ENCODE measurements at regions not wholly inside any gene's neighbourhood (a gene's known extent, or its start where the extent isn't known, plus 50 kb on each side); places are given as distances from the start of the nearest gene placed in this dataset.
"Not testable (repeated sequence)": the region's sequence is repeated elsewhere in the genome, so short reads cannot be mapped to it uniquely, and the experiment has no call there.

- DNase-seq = no peak
These were observed 271.1 kb upstream of the CDH11 start for GRCh38 chr16:65392806-65393565.

GRCh38 chr16:65388592-65388991, 266.7 kb upstream of the CDH11 start:
- DNase-seq = no peak

DNA sequence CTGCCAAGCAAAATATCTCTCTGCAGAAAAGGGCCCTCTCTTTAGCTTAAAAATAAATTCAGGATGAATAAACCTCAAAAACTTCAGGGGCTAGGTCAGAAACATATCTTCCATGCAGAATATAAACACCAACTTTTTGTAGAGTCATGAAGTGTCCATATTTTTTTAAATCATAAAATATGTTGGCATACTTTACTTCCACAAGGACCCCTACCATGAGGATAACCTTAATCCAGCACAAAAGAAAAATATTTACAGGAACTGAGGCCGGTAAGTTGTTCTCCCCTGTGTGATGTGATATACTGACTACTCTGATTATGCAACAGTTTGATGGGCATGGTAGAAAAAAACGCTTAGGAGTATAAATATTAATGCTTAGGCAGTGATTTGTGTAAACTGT, 264.8 kb upstream of the CDH11 start:
- DNase-seq = no peak

DNA sequence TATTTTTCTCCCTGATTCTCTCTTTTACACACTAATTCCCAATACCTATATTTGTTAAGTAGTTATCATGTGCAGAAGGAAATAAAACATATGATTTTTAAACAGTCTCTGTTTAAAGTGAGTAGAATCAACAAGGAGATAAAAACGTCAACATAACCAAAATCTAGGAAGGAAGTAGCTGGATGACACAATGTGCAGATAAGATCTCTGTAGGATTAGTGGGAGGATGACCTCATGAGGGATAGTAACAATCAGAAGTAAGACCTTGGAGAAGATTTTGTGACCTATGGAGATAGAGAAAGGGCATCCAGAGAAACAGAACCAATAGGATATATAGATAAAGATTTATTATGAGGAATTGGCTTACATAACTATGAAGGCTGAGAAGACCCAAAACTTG, 262.6 kb upstream of the CDH11 start:
- DNase-seq = no peak

GRCh38 chr16:65377195-65377594, 255.3 kb upstream of the CDH11 start:
- DNase-seq = no peak

DNA sequence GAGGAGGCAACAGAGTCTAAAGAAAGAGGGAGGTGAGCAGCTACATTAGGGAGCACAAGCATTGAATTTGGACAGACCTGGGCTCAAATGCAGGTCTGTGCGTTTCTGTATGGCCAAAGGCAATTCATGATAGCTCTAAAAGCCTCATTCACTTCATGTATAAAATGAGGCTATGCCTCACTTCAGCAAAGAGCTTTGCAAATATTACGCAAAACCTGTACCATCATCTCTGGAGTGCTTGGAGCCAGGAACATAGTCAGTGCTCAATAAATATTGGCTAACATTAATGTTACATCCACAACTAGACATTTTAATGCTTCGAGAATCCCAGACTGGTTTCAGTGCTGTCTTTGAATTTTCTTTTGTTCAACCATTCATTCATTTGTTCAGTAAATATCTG, 254.7 kb upstream of the CDH11 start:
- no peak for DNase-seq

GRCh38 chr16:65375651-65376050, 253.8 kb upstream of the CDH11 start:
- no peak for DNase-seq

GRCh38 chr16:65373097-65373496, 251.2 kb upstream of the CDH11 start:
- DNase-seq = no peak

- DNase-seq = no peak
These were observed 250.3 kb upstream of the CDH11 start for GRCh38 chr16:65372171-65372570.

DNA sequence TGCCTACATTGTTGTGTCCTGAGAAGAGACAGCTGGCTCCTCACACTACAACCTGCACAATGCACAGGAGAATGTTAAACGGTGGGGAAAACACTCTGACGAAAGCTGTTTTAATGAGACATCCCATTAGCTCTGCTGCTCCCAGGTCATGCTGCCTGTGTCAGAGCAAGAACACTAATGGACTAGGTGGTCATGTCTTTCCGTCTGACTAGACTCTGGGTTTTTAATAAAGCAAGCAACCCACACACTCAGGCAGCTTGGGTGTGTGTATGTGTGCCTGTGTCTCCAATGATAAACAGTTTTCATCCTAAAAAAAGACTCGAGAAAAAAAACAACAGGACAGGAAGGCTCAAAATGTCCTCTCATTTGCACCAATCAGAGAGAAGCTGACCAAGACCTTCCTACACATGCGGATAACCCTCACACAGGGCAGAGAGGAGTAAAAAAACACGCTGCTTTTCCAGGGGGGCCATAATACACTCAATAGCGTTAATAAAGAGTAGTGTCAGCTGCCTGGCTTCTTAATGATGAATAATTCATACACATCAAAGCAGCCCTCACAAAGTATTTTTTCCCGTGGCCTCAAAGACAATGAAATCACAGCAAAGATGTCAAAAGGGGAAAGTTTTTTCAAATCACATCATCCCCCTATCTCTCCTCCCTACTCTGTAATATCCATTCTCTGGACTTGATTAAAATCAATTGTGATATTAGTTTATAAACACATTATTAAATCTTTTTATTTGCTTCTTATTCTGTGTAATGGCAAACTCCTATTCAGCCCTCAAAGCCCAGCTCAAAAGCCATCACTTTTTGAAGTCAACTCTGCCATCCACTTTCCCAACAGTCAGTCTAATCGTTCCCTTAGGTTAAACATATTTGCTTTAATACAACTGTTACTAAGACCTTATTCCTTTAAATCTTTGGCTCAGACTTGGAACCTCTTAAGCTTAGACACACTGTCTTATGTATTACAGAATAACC, 244.2 kb upstream of the CDH11 start:
- DNase-seq = no peak

DNA sequence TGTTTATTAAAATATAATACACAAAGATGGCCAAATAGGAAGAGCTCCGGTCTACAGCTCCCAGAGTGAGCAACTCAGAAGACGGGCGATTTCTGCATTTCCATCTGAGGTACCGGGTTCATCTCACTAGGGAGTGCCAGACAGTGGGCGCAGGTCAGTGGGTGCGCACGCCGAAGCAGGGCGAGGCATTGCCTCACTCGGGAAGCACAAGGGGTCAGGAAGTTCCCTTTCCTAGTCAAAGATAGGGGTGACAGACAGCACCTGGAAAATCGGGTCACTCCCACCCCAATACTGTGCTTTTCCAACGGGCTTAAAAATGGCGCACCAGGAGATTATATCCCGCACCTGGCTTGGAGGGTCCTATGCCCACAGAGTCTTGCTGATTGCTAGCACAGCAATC, 234.9 kb upstream of the CDH11 start:
- not testable (repeated sequence) for DNase-seq

- no peak for DNase-seq
These were observed 233.8 kb upstream of the CDH11 start for GRCh38 chr16:65355706-65356105.

GRCh38 chr16:65353183-65353582, 231.3 kb upstream of the CDH11 start:
- DNase-seq = no peak

DNA sequence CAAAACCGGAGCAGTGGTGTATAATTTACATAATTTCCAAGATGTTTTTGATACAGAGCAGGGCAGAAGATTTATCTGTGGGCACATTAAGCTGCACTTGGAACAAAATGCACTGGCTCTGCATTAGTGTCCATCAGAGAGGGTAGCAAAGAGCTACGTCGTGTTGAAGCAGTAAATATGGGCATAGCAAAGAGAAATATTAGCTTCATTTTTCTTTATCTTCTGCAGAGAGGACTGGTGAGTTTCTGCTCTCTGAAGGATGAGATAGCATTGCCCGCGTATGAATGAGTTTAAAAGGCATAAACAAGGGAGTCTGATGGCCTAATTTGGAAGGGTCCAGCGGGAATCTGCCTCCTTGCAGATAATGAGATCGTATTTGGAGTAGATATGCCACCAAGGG, 227.8 kb upstream of the CDH11 start:
- no peak for DNase-seq

DNA sequence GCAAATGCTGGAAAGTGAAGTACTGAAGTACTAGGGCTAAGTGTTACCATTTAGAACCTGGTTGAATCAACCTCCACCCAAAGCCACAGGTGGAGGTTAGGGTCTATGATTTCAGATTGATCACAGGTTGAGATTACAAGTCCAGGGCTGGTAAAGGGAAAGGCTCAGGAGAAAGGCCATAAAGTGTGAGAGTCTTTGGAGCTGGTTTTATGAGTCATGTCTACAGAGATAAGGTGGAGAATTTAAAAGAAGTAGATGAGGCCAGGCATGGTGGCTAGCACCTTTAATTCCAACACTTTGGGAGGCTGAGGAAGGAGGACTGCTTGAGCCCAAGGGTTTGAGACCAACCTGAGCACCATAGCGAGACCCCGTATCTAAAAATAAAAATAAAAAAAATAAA, 221.7 kb upstream of the CDH11 start:
- DNase-seq = no peak

DNA sequence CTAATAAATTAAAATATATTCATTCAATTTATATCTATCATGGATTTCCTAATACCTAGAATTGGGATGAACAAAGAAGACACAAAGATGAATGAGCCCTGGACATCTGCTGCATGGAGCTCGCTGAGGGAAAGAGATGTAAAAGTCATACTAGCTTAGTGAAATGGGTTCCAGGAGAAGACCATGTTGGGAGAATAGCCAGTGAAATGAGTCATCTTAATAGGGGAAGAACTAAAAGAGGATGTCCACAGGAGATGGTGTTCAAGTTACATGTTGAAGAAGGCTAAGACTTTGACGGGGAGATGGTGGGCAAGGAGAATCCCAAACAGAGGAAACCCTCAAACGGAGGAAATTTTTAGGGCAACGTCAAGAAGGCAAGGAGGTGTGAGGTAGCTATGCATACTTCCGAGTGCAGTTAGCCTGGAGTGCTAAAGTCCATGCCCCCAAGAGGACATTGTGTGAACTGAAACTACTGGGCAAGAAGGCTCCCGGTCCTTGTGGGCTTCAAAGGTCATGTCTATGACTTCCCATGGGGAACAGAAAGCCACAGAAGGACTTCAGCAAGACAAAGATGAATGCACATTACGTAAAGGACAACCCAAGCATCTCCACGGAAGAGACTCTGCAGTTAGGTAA, 220.5 kb upstream of the CDH11 start:
- no peak for DNase-seq

GRCh38 chr16:65339062-65339461, 217.2 kb upstream of the CDH11 start:
- no peak for DNase-seq

DNA sequence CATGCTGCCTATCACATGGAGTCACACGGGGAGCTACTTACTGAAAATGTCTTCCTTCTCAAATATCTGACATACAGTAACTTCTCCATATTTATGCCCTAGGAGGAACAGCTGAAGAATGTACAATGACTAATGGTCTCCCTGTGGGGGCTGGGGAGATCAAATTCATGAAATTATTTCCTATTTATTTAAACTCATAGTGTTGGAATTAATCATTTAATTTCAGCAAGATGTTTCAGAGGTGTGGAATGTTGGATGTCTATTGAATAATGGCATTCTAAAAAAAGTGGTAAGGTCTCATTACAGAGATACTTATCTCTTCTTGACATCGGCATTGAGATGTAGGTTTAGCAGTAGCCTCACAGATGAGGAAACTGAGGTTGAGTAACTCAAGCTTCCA, 214.3 kb upstream of the CDH11 start:
- DNase-seq = no peak

- no peak for DNase-seq
These were observed 212.2 kb upstream of the CDH11 start for GRCh38 chr16:65334081-65334480.

- DNase-seq = no peak
These were observed 211.4 kb upstream of the CDH11 start for GRCh38 chr16:65333283-65333682.

DNA sequence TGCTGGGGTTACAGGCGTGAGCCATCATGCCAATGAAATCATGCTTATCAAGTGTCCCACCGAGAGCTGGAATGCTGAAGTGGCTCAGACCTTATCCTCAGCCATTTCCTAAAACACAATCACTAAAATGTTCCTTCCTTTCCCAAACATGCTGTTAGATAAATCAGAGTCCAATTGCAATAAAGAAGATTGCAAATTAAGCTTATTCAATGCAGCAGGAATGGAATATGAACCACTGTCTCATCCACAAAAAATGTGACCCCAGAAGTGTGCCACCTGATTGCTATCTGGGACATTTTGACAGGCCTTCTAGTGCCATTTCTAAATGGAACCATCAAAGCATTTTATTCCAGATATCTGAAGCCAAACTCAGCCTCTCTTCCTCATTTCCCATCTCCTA, 205.5 kb upstream of the CDH11 start:
- DNase-seq = no peak

DNA sequence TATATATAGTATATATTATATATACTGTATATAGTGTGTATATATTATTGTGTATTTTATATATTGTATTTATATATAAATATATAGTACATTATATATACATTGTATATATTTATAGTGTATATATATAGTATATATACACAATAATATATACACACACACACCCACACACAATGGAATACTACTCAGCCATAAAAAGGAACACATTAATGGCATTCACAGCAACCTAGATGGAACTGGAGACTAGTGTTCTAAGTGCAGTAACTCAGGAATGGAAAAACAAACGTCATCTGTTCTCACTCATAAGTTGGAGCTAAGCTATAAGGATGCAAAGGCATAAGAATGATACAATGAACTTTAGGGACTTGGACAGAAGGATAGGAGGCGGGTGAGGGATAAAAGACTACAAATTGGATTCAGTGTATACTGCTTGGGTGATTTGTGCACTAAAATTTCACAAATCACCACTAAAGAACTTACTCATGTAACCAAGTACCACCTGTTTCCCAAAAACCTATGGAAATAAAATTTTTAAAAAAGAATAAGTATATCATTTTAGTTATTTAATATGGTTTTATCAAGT, 201.9 kb upstream of the CDH11 start:
- DNase-seq = no peak

GRCh38 chr16:65319621-65320231, 197.9 kb upstream of the CDH11 start:
- no peak for DNase-seq

Data from stimulated activated CD4-positive, alpha-beta T cell treated with anti-CD3 and anti-CD28 coated beads, Interleukin-4, amount 100 ng/mL, for 4 hours (primary cell).